Neural progenitor cell (in vitro differentiated cells): ENCODE measurements at regions not wholly inside any gene's neighbourhood (a gene's known extent, or its start where the extent isn't known, plus 50 kb on each side); places are given as distances from the start of the nearest gene placed in this dataset.

Experiments used
- DNase-seq: peaks from one replicate; pipeline ENCODE4 v3.0.0-alpha.2; 2016; ENCODE audit warnings: low spot score
- H2AFZ ChIP-seq: fragments of 200-600 bp; sonication (generic); replicated peaks from 2 replicates; pipeline ENCODE4 v1.6.1; 2016; ENCODE audit warnings: antibody characterized with exemption
- H3F3A ChIP-seq: fragments of 200-600 bp; sonication (generic); 2 replicates; pipeline ENCODE4 v1.6.1; 2016; ENCODE audit warnings: antibody characterized with exemption, low read depth
- H3K27ac ChIP-seq: fragments of 200-600 bp; sonication (generic); 2 replicates; pipeline ENCODE4 v1.5.1; 2016; ENCODE audit warnings: mild to moderate bottlenecking
- H3K27me3 ChIP-seq: fragments of 200-600 bp; sonication (generic); 2 replicates; pipeline ENCODE4 v1.6.1; 2016; ENCODE audit warnings: mild to moderate bottlenecking, moderate library complexity
- H3K36me3 ChIP-seq: fragments of 200-600 bp; sonication (generic); 2 replicates; pipeline ENCODE4 v1.5.1; 2016
- H3K4me1 ChIP-seq: fragments of 200-600 bp; sonication (generic); 2 replicates; pipeline ENCODE4 v1.6.1; 2016; ENCODE audit warnings: mixed run types
- H3K4me2 ChIP-seq: fragments of 200-600 bp; sonication (generic); 2 replicates; pipeline ENCODE4 v1.6.1; 2016
- H3K4me3 ChIP-seq: fragments of 200-600 bp; sonication (generic); 2 replicates; pipeline ENCODE4 v1.5.1; 2016
- H3K79me2 ChIP-seq: fragments of 200-600 bp; sonication (generic); 2 replicates; pipeline ENCODE4 v1.6.1; 2016; ENCODE audit warnings: low read depth
- H3K9ac ChIP-seq: fragments of 200-600 bp; sonication (generic); 2 replicates; pipeline ENCODE4 v1.6.1; 2016
- H3K9me3 ChIP-seq: fragments of 200-600 bp; sonication (generic); 2 replicates; pipeline ENCODE4 v1.5.1; 2016; ENCODE audit warnings: low read depth
- H4K20me1 ChIP-seq: fragments of 200-600 bp; sonication (generic); 2 replicates; pipeline ENCODE4 v1.6.1; 2016; ENCODE audit warnings: low read depth
- H3K27ac Mint-ChIP-seq: 3 replicates; pipeline ENCODE4 v1.8.0; 2021; ENCODE audit warnings: mixed read lengths
- H3K27me3 Mint-ChIP-seq: 2 replicates; pipeline ENCODE4 v1.8.0; 2022; ENCODE audit warnings: low read depth, mild to moderate bottlenecking, inconsistent platforms, moderate library complexity, mixed read lengths; ENCODE audit not compliant: insufficient read depth
- H3K36me3 Mint-ChIP-seq: 3 replicates; pipeline ENCODE4 v1.8.0; 2021; ENCODE audit warnings: mixed read lengths
- H3K4me1 Mint-ChIP-seq: 3 replicates; pipeline ENCODE4 v1.8.0; 2021; ENCODE audit warnings: mixed read lengths
- H3K4me3 Mint-ChIP-seq: 3 replicates; pipeline ENCODE4 v1.8.0; 2021; ENCODE audit warnings: mild to moderate bottlenecking, moderate library complexity, mixed read lengths
- H3K9me3 Mint-ChIP-seq: 3 replicates; pipeline ENCODE4 v1.8.0; 2020; ENCODE audit warnings: mixed read lengths
- EZH2 ChIP-seq: fragments of 200-600 bp; sonication (generic); IDR thresholded peaks from 2 replicates; pipeline ENCODE4 v1.6.1; 2017; ENCODE audit warnings: antibody characterized with exemption, mild to moderate bottlenecking, moderate library complexity
- EZH2phosphoT487 ChIP-seq: fragments of 200-600 bp; sonication (generic); IDR thresholded peaks from 2 replicates; pipeline ENCODE4 v1.6.1; 2017; ENCODE audit warnings: antibody characterized with exemption
- TF ChIP-seq, protein P1 (sequence below): fragments of 200-600 bp; sonication (generic); IDR thresholded peaks from 2 replicates; pipeline ENCODE4 v1.5.1; 2017; ENCODE audit warnings: antibody characterized with exemption, mild to moderate bottlenecking

DNA sequence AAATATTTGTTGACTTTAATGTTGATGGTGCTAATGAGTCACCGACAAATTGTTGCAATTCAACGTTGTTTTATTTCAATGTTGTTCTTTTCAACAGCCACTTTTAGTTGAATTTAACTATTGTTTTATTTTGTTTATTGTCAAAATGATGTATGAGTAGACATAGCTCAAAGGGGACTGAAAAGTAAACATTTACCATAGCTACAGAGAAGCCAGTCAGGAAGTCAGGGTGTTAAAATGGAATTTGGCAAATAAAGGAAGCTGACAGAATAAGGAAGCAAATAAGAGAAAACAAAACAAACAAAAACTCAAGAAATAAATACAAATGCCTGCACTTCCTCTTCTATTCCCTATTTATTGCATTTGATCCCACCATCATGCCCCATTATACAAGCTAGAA lies 648.4 kb upstream of the HTR2C start:
- TF ChIP-seq EZH2phosphoT487 (no peak), EZH2 (no peak)
- TF ChIP-seq, protein P1, sequence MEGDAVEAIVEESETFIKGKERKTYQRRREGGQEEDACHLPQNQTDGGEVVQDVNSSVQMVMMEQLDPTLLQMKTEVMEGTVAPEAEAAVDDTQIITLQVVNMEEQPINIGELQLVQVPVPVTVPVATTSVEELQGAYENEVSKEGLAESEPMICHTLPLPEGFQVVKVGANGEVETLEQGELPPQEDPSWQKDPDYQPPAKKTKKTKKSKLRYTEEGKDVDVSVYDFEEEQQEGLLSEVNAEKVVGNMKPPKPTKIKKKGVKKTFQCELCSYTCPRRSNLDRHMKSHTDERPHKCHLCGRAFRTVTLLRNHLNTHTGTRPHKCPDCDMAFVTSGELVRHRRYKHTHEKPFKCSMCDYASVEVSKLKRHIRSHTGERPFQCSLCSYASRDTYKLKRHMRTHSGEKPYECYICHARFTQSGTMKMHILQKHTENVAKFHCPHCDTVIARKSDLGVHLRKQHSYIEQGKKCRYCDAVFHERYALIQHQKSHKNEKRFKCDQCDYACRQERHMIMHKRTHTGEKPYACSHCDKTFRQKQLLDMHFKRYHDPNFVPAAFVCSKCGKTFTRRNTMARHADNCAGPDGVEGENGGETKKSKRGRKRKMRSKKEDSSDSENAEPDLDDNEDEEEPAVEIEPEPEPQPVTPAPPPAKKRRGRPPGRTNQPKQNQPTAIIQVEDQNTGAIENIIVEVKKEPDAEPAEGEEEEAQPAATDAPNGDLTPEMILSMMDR: no peak
- Histone ChIP-seq H3K4me1 (peaks cover 19% of the 10 kb centered on the region), H3K27me3 (no peaks in the 10 kb centered on the region), H4K20me1 (no peaks in the 10 kb centered on the region), H3K27ac (peak overlapping the region; percentile 3), H3K36me3 (no peaks in the 10 kb centered on the region), H3K4me2 (no peak overlapping the region), H3K9me3 (no peaks in the 10 kb centered on the region), H2AFZ (no peak overlapping the region), H3K79me2 (peaks cover 34% of the 10 kb centered on the region), H3K4me3 (no peak overlapping the region), H3K9ac (no peak overlapping the region), H3F3A (peaks cover 43% of the 10 kb centered on the region)
- no peak overlapping the region for H3K4me3 Mint-ChIP-seq
- DNase-seq: no peak
- no peaks in the 10 kb centered on the region for H3K4me1 Mint-ChIP-seq
- no peaks in the 10 kb centered on the region for H3K36me3 Mint-ChIP-seq
- no peak overlapping the region for H3K27ac Mint-ChIP-seq
- peaks cover 3% of the 10 kb centered on the region for H3K9me3 Mint-ChIP-seq
- no peaks in the 10 kb centered on the region for H3K27me3 Mint-ChIP-seq

GRCh38 chrX:113933931-113934330 lies 650.0 kb upstream of the HTR2C start:
- no peak overlapping the region for H3K4me3 ChIP-seq
- H3K79me2 ChIP-seq: peaks cover 20% of the 10 kb centered on the region
- H3K4me2 ChIP-seq: no peak overlapping the region
- Mint-ChIP-seq H3K27me3 (no peaks in the 10 kb centered on the region), H3K4me1 (no peaks in the 10 kb centered on the region), H3K36me3 (peaks cover under 1% of the 10 kb centered on the region), H3K27ac (no peak overlapping the region), H3K4me3 (no peak overlapping the region), H3K9me3 (peaks cover 4% of the 10 kb centered on the region)
- H3K27me3 ChIP-seq: no peaks in the 10 kb centered on the region
- no peak overlapping the region for H3K27ac ChIP-seq
- H3K9ac ChIP-seq: no peak overlapping the region
- no peak for DNase-seq
- no peak overlapping the region for H2AFZ ChIP-seq
- no peaks in the 10 kb centered on the region for H3K36me3 ChIP-seq
- H3K4me1 ChIP-seq: peaks cover 13% of the 10 kb centered on the region
- H3F3A ChIP-seq: peaks cover 56% of the 10 kb centered on the region
- H4K20me1 ChIP-seq: no peaks in the 10 kb centered on the region
- TF ChIP-seq EZH2 (no peak), EZH2phosphoT487 (no peak)
- TF ChIP-seq, protein P1: no peak
- H3K9me3 ChIP-seq: no peaks in the 10 kb centered on the region

- Histone ChIP-seq H3F3A (peaks cover 49% of the 10 kb centered on the region), H3K9ac (no peak overlapping the region), H3K4me1 (peaks cover 4% of the 10 kb centered on the region), H3K27ac (peak overlapping the region; percentile 31), H3K9me3 (peaks cover 10% of the 10 kb centered on the region), H3K36me3 (peaks cover 13% of the 10 kb centered on the region), H3K79me2 (no peaks in the 10 kb centered on the region), H4K20me1 (no peaks in the 10 kb centered on the region), H3K27me3 (no peaks in the 10 kb centered on the region), H3K4me2 (no peak overlapping the region), H3K4me3 (no peak overlapping the region), H2AFZ (no peak overlapping the region)
- no peak overlapping the region for H3K27ac Mint-ChIP-seq
- H3K4me3 Mint-ChIP-seq: no peak overlapping the region
- H3K4me1 Mint-ChIP-seq: no peaks in the 10 kb centered on the region
- peak; percentile 91 for DNase-seq
- peaks cover 19% of the 10 kb centered on the region for H3K9me3 Mint-ChIP-seq
- H3K27me3 Mint-ChIP-seq: no peaks in the 10 kb centered on the region
- peaks cover 3% of the 10 kb centered on the region for H3K36me3 Mint-ChIP-seq
- TF ChIP-seq EZH2phosphoT487 (no peak), EZH2 (no peak)
- TF ChIP-seq, protein P1: peak; percentile 93
Measured at GRCh38 chrX:113929004-113929403, 654.9 kb upstream of the HTR2C start.
